GM12878 (cell line): ENCODE measurements at regions not wholly inside any gene's neighbourhood (a gene's known extent, or its start where the extent isn't known, plus 50 kb on each side); places are given as distances from the start of the nearest gene placed in this dataset.

Source experiments
- ATAC-seq: fragments of 200-7000 bp; cut with Tn5 transposase; 3 replicates; pipeline ENCODE4 v1.9.1; 2020; ENCODE audit warnings: mild to moderate bottlenecking, moderate library complexity
- BruUV-seq: library from RNA; stranded (reverse); fragments of 400-500 nt; replicated peaks from 2 replicates; lab custom pipeline; 2021; lab: Mats Ljungman, UMichigan
- CTCF ChIA-PET: fragments of 300-600 bp; sonication (Branson Sonifier 250); formaldehyde crosslinking; extraction: SDS; loops from one replicate; lab custom pipeline; 2021; ENCODE audit warnings: inconsistent platforms; lab: Yijun Ruan, JAX
- POLR2A ChIA-PET: fragments of 350-600 bp; formaldehyde crosslinking; extraction: SDS; loops from one replicate; lab custom pipeline; 2021; ENCODE audit warnings: inconsistent platforms; lab: Charles Lee
- RAD21 ChIA-PET: fragments of 300-600 bp; sonication (Branson Sonifier 250); formaldehyde crosslinking; loops from one replicate; lab custom pipeline; 2023; ENCODE audit warnings: antibody characterized with exemption; ENCODE audit not compliant: unreplicated experiment; lab: Charles Lee
- SMC1A ChIA-PET: fragments of 300-600 bp; sonication (Branson Sonifier 250); formaldehyde crosslinking; loops from one replicate; lab custom pipeline; 2023; ENCODE audit not compliant: unreplicated experiment, uncharacterized antibody; lab: Charles Lee
- DNase-seq: peaks from one replicate; pipeline ENCODE4 v3.0.0-alpha.2; 2011; ENCODE audit warnings: low read depth, low spot score
- FAIRE-seq: peaks from 3 replicates; lab custom pipeline; 2011; peaks lifted over from hg19 to GRCh38; lab: Jason Lieb, UNC
- H2AFZ ChIP-seq: 2 replicates; pipeline ENCODE4 v1.6.0; 2011; ENCODE audit warnings: low read depth, low read length, control low read depth; ENCODE audit not compliant: control insufficient read depth
- H3K27ac ChIP-seq: 2 replicates; pipeline ENCODE4 v1.5.1; 2011; ENCODE audit warnings: control low read depth; ENCODE audit not compliant: control insufficient read depth, insufficient read depth
- H3K27me3 ChIP-seq, 2 experiments: replicated peaks in 1 of 2; 2 replicates each; pipeline versions ENCODE4 v1.6.0 to v1.6.1; 2011; ENCODE audit warnings: low read length in 1 of 2; ENCODE audit not compliant: control insufficient read depth in 2 of 2, insufficient read depth in 2 of 2
- H3K36me3 ChIP-seq, 2 experiments: 2 replicates each; pipeline ENCODE4 v1.5.1; 2011; ENCODE audit warnings: low read length in 1 of 2; ENCODE audit not compliant: control insufficient read depth in 2 of 2, insufficient read depth in 2 of 2
- H3K4me1 ChIP-seq: 2 replicates; pipeline ENCODE4 v1.6.1; 2011; ENCODE audit warnings: mild to moderate bottlenecking, low read length, moderate library complexity, mixed read lengths; ENCODE audit not compliant: control insufficient read depth, insufficient read depth
- H3K4me2 ChIP-seq: 2 replicates; pipeline ENCODE4 v1.6.0; 2011; ENCODE audit warnings: control low read depth; ENCODE audit not compliant: control insufficient read depth, insufficient read depth
- H3K4me3 ChIP-seq: fragments of 200-600 bp; sonication (generic); 2 replicates; pipeline ENCODE4 v1.5.1; 2016
- H3K79me2 ChIP-seq: 2 replicates; pipeline ENCODE4 v1.6.0; 2011; ENCODE audit warnings: low read length; ENCODE audit not compliant: control insufficient read depth, insufficient read depth
- H3K9ac ChIP-seq: 2 replicates; pipeline ENCODE4 v1.8.0; 2011; ENCODE audit warnings: low read length, control low read depth, mixed read lengths; ENCODE audit not compliant: control insufficient read depth, insufficient read depth
- H3K9me3 ChIP-seq: replicated peaks from 3 replicates; pipeline ENCODE4 v1.5.1; 2011; ENCODE audit warnings: mild to moderate bottlenecking, low read length; ENCODE audit not compliant: control insufficient read depth, insufficient read depth
- H4K20me1 ChIP-seq: 2 replicates; pipeline ENCODE4 v1.6.0; 2011; ENCODE audit not compliant: control insufficient read depth, insufficient read depth
- CBFB ChIP-seq: IDR thresholded peaks from 2 replicates; pipeline ENCODE4 v1.6.1; 2016; ENCODE audit warnings: antibody characterized with exemption, low read depth
- EP300 ChIP-seq, 2 experiments: fragments of 150-350 bp in 1 of 2; IDR thresholded peaks; 2 replicates each; pipeline ENCODE4 v1.6.1; 2011 to 2012; ENCODE audit warnings: low read depth in 2 of 2, low read length in 2 of 2, borderline replicate concordance in 1 of 2, improper control_type of control experiment in 1 of 2, inconsistent platforms in 1 of 2; ENCODE audit not compliant: control insufficient read depth in 1 of 2
- GATAD2B ChIP-seq: fragments of 450-650 bp; conservative IDR thresholded peaks from 2 replicates; pipeline ENCODE4 v1.6.1; 2017; ENCODE audit warnings: low read depth, mild to moderate bottlenecking, moderate library complexity
- KDM1A ChIP-seq: fragments of 200-600 bp; sonication (generic); IDR thresholded peaks from 2 replicates; pipeline ENCODE4 v1.6.1; 2016; ENCODE audit warnings: borderline replicate concordance
- MEF2B ChIP-seq: fragments of 450-650 bp; IDR thresholded peaks from 2 replicates; pipeline ENCODE4 v1.6.1; 2018; ENCODE audit warnings: mild to moderate bottlenecking, moderate library complexity; ENCODE audit not compliant: partially characterized antibody, poor library complexity, severe bottlenecking
- PML ChIP-seq: IDR thresholded peaks from 2 replicates; pipeline ENCODE4 v1.6.1; 2012; ENCODE audit warnings: low read length, inconsistent platforms
- RAD21 ChIP-seq: IDR thresholded peaks from 2 replicates; pipeline ENCODE4 v1.6.1; 2011; ENCODE audit warnings: mild to moderate bottlenecking, low read depth, low read length, moderate library complexity; ENCODE audit not compliant: insufficient read depth
- RBBP5 ChIP-seq: fragments of 200-600 bp; sonication (generic); conservative IDR thresholded peaks from 2 replicates; pipeline ENCODE4 v1.6.1; 2016
- SMAD1 ChIP-seq: fragments of 450-650 bp; IDR thresholded peaks from 2 replicates; pipeline ENCODE4 v1.6.1; 2018; ENCODE audit warnings: mild to moderate bottlenecking, low read depth; ENCODE audit not compliant: partially characterized antibody
- TARDBP ChIP-seq: IDR thresholded peaks from 2 replicates; pipeline ENCODE4 v1.6.1; 2016; ENCODE audit warnings: borderline replicate concordance
- TBL1XR1 ChIP-seq: IDR thresholded peaks from 2 replicates; pipeline ENCODE4 v1.6.1; 2012; ENCODE audit warnings: low read depth, low read length, improper control_type of control experiment
- WRNIP1 ChIP-seq: IDR thresholded peaks from 2 replicates; pipeline ENCODE4 v1.6.1; 2011; ENCODE audit warnings: low read depth, low read length, improper control_type of control experiment, borderline replicate concordance
- ZNF207 ChIP-seq: fragments of 450-650 bp; IDR thresholded peaks from 2 replicates; pipeline ENCODE4 v1.6.1; 2014; ENCODE audit warnings: antibody characterized with exemption, mild to moderate bottlenecking, borderline replicate concordance
- WGBS: methylation state at CpG from one replicate; pipeline ENCODE4 v1.1.6; 2016; ENCODE audit warnings: low lambda C conversion rate; ENCODE audit not compliant: insufficient replicate concordance, insufficient coverage; ENCODE audit errors: missing lambda C conversion rate; 5-methylcytosine and 5-hydroxymethylcytosine counted together
- in situ Hi-C: fragments of 300-500 bp; cut with MboI; formaldehyde crosslinking; loops from 9 replicates; pipeline ENCODE4 v1.14.3; 2018; ENCODE audit warnings: mixed read lengths
- intact Hi-C: fragments of 100-400 bp; cut with micrococcal nuclease; formaldehyde crosslinking; loops from one replicate; pipeline ENCODE4 v1.14.2; 2022; ENCODE audit not compliant: unreplicated experiment
- TF ChIP-seq, protein P1 (sequence below): fragments of 450-650 bp; IDR thresholded peaks from 2 replicates; pipeline ENCODE4 v1.6.1; 2016; ENCODE audit warnings: mild to moderate bottlenecking
- TF ChIP-seq, protein P2 (sequence below): fragments of 450-650 bp; IDR thresholded peaks from 2 replicates; pipeline ENCODE4 v1.6.1; 2014; ENCODE audit warnings: mild to moderate bottlenecking
- TF ChIP-seq, protein P3 (sequence below): fragments of 450-650 bp; formaldehyde crosslinking; IDR thresholded peaks from 2 replicates; pipeline ENCODE4 v1.4.0; 2020; ENCODE audit warnings: mild to moderate bottlenecking, moderate library complexity
- TF ChIP-seq, protein P4 (sequence below): IDR thresholded peaks from 2 replicates; pipeline ENCODE4 v1.6.1; 2012; ENCODE audit warnings: low read depth, low read length, improper control_type of control experiment

DNA sequence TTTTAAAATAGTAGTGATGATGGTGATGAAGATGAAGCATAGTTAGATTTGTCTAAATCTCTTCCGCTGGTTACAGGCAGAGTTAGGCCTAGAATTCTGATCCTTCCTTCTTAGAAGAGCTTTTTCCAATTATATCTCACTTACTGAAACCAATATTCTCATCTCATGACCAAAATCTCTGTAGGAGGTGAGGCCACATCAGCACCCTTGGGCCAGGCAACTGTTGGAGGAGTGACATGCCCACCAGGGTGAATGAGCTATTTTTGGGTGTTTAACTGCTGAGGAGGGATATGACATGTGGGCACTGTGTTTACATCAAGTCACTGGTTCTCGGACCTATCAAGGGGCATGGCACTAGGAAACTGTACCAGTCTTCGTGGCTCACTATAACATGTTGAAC lies 102.2 kb upstream of the SLC24A3 start (continued):
- TF ChIP-seq KDM1A (no peak), CBFB (no peak), RBBP5 (no peak)
- TF ChIP-seq, protein P1, sequence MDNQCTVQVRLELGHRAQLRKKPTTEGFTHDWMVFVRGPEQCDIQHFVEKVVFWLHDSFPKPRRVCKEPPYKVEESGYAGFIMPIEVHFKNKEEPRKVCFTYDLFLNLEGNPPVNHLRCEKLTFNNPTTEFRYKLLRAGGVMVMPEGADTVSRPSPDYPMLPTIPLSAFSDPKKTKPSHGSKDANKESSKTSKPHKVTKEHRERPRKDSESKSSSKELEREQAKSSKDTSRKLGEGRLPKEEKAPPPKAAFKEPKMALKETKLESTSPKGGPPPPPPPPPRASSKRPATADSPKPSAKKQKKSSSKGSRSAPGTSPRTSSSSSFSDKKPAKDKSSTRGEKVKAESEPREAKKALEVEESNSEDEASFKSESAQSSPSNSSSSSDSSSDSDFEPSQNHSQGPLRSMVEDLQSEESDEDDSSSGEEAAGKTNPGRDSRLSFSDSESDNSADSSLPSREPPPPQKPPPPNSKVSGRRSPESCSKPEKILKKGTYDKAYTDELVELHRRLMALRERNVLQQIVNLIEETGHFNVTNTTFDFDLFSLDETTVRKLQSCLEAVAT: no peak
- TF ChIP-seq, protein P2, sequence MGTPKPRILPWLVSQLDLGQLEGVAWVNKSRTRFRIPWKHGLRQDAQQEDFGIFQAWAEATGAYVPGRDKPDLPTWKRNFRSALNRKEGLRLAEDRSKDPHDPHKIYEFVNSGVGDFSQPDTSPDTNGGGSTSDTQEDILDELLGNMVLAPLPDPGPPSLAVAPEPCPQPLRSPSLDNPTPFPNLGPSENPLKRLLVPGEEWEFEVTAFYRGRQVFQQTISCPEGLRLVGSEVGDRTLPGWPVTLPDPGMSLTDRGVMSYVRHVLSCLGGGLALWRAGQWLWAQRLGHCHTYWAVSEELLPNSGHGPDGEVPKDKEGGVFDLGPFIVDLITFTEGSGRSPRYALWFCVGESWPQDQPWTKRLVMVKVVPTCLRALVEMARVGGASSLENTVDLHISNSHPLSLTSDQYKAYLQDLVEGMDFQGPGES: no peak
- TF ChIP-seq, all 136 proteins: peak for 0

DNA sequence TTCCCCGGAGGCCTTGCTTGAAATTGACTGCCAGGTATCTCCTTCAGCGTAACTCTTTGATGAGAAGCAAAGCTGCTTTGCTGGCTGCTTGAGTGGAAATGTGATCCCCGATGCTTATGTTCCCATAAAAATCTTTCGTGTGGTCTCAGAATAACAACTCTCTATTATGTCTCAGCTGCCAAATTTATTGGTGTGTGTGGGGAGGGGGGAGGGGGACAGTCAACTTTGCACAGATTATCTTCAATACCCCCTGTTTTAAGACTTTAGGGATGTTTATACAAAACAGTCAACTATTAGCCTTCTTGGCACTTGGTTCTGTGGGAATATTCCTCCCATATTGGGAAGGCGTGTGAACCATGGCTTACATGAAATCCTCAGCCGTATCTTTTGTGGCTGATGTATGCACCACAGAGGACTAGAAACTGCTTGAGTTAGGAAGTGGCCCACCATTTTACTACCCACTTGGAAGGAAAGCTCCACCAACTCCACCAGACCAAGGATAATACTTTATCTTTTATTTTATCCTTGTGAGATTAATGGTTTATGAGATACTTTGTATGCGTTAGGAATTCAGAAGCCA lies 101.5 kb upstream of the SLC24A3 start:
- CTCF ChIA-PET: interaction anchor here (1.4 kb wide), 1 partner anchor 94 kb away, joined by 5 read pairs; no protein-coding TSS in a partner anchor
- H3K27ac ChIP-seq: no peak overlapping the region
- H3K27me3 ChIP-seq: no peaks in the 10 kb centered on the region
- H2AFZ ChIP-seq: no peak overlapping the region
- BruUV-seq: no TSS peak
- FAIRE-seq (no peak), ATAC-seq (no peak), DNase-seq (no peak)
- H3K4me2 ChIP-seq: no peak overlapping the region
- H3K4me1 ChIP-seq: no peaks in the 10 kb centered on the region
- SMC1A ChIA-PET: interaction anchor here (1.8 to 1.9 kb wide), 2 partner anchors 11 to 17 kb away, joined by 6 to 8 read pairs; no protein-coding TSS in a partner anchor
- no peaks in the 10 kb centered on the region for H3K36me3 ChIP-seq
- RAD21 ChIA-PET: no interaction called here
- no peak overlapping the region for H3K9ac ChIP-seq
- intact Hi-C loops (no loop called here), in situ Hi-C loops (no loop called here)
- 74% methylated on average over 7 of the region's 7 CpGs for WGBS
- H3K4me3 ChIP-seq: no peak overlapping the region
- H3K79me2 ChIP-seq: no peaks in the 10 kb centered on the region
- no peaks in the 10 kb centered on the region for H4K20me1 ChIP-seq
- POLR2A ChIA-PET: interaction anchor here (0.6 kb wide), 1 partner anchor 32 kb away, joined by 4 read pairs; no protein-coding TSS in a partner anchor
- H3K9me3 ChIP-seq: no peaks in the 10 kb centered on the region
- TF ChIP-seq TARDBP: no peak
- TF ChIP-seq GATAD2B: no peak
- TF ChIP-seq RAD21: no peak
- no peak for TF ChIP-seq WRNIP1
- TF ChIP-seq, protein P3, sequence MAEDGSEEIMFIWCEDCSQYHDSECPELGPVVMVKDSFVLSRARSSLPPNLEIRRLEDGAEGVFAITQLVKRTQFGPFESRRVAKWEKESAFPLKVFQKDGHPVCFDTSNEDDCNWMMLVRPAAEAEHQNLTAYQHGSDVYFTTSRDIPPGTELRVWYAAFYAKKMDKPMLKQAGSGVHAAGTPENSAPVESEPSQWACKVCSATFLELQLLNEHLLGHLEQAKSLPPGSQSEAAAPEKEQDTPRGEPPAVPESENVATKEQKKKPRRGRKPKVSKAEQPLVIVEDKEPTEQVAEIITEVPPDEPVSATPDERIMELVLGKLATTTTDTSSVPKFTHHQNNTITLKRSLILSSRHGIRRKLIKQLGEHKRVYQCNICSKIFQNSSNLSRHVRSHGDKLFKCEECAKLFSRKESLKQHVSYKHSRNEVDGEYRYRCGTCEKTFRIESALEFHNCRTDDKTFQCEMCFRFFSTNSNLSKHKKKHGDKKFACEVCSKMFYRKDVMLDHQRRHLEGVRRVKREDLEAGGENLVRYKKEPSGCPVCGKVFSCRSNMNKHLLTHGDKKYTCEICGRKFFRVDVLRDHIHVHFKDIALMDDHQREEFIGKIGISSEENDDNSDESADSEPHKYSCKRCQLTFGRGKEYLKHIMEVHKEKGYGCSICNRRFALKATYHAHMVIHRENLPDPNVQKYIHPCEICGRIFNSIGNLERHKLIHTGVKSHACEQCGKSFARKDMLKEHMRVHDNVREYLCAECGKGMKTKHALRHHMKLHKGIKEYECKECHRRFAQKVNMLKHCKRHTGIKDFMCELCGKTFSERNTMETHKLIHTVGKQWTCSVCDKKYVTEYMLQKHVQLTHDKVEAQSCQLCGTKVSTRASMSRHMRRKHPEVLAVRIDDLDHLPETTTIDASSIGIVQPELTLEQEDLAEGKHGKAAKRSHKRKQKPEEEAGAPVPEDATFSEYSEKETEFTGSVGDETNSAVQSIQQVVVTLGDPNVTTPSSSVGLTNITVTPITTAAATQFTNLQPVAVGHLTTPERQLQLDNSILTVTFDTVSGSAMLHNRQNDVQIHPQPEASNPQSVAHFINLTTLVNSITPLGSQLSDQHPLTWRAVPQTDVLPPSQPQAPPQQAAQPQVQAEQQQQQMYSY: no peak
- TF ChIP-seq ZNF207: no peak
- no peak for TF ChIP-seq MEF2B
- TF ChIP-seq, protein P4, sequence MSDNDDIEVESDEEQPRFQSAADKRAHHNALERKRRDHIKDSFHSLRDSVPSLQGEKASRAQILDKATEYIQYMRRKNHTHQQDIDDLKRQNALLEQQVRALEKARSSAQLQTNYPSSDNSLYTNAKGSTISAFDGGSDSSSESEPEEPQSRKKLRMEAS: no peak
- no peak for TF ChIP-seq SMAD1
- no peak for TF ChIP-seq EP300 (IDR thresholded peaks at IDR 0.05; ENCODE audit: borderline replicate concordance in 1 of 2, control insufficient read depth in 1 of 2, low read depth in 2 of 2, low read length in 2 of 2)
- no peak for TF ChIP-seq TBL1XR1
- no peak for TF ChIP-seq PML
